ENCODE measurements at regions not wholly inside any gene's neighbourhood (a gene's known extent, or its start where the extent isn't known, plus 50 kb on each side); places are given as distances from the start of the nearest gene placed in this dataset.

DNA sequence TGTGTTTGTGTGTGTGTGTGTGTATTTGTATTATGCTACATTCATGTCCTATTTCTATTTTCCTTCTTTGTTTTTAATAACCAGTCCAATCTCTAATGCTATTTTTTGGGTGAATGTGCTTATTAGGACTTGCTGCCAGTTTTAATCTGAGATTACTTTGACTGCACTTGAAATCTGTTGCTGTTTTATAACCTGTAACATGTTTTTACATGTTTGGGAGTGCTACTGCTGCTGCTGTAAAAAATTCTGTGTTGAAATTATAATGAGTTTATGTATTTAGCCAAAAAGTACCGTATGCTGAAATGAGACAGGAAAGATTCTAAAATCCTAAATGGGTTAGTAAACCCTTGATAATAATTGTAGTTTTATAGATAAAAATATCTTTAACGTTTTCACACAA, 104.7 kb upstream of the SSBP2 start:
- Histone ChIP-seq H3K4me3 (replicated peaks in 1 of 3; ENCODE audit: insufficient read depth in 1 of 3, low read depth in 2 of 3, low read length in 3 of 3) (no peak overlapping the region), H3K9me3 (ENCODE audit: low read length) (no peaks in the 10 kb centered on the region), H3K36me3 (replicated peaks in 1 of 2; ENCODE audit: control insufficient read depth in 1 of 2, insufficient read depth in 2 of 2, low read length in 2 of 2) (no peaks in the 10 kb centered on the region), H3K27me3 (ENCODE audit: control insufficient read depth in 1 of 2, insufficient read depth in 2 of 2, low read length in 2 of 2) (peaks cover 1 to 17% of the 10 kb centered on the region in 2 experiments; a peak in 3 of 5 replicates), H2AFZ (ENCODE audit: low read length) (no peak overlapping the region), H3K4me2 (ENCODE audit: low read depth, low read length) (no peak overlapping the region), H3K79me2 (ENCODE audit: insufficient read depth, low read length) (no peaks in the 10 kb centered on the region), H4K20me1 (ENCODE audit: insufficient read depth, low read length) (no peaks in the 10 kb centered on the region), H3K27ac (ENCODE audit: extremely low read length, insufficient read depth, low read length) (no peak overlapping the region), H3K4me1 (ENCODE audit: insufficient read depth, low read length) (0 out of 2 replicates have a peak, but pooled peaks cover 8% of the 10 kb centered on the region), H3K9ac (ENCODE audit: insufficient read depth, low read depth, low read length) (no peak overlapping the region)
- in situ Hi-C loops (cut with HindIII; ENCODE audit: extremely low pct_ligation_motif_present, low pct_unique_long_range_greater_than_20kb) (no loop called here), intact Hi-C loops (cut with micrococcal nuclease; ENCODE audit: unreplicated experiment) (no loop called here)
- ChIA-PET CTCF (ENCODE audit: low intra/inter-chr PET ratio, low total read pairs) (no interaction called here), POLR2A (no interaction called here)
- no peak for FAIRE-seq
- no peak for TF ChIP-seq NR2F1 (CRISPR knock-in tag; IDR thresholded peaks at IDR 0.05)
- TF ChIP-seq WIZ (CRISPR knock-in tag; IDR thresholded peaks at IDR 0.05): no peak
- TF ChIP-seq, protein P1, sequence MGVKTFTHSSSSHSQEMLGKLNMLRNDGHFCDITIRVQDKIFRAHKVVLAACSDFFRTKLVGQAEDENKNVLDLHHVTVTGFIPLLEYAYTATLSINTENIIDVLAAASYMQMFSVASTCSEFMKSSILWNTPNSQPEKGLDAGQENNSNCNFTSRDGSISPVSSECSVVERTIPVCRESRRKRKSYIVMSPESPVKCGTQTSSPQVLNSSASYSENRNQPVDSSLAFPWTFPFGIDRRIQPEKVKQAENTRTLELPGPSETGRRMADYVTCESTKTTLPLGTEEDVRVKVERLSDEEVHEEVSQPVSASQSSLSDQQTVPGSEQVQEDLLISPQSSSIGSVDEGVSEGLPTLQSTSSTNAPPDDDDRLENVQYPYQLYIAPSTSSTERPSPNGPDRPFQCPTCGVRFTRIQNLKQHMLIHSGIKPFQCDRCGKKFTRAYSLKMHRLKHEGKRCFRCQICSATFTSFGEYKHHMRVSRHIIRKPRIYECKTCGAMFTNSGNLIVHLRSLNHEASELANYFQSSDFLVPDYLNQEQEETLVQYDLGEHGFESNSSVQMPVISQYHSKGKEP (CRISPR knock-in tag; IDR thresholded peaks at IDR 0.05): no peak
- TF ChIP-seq, protein P2, sequence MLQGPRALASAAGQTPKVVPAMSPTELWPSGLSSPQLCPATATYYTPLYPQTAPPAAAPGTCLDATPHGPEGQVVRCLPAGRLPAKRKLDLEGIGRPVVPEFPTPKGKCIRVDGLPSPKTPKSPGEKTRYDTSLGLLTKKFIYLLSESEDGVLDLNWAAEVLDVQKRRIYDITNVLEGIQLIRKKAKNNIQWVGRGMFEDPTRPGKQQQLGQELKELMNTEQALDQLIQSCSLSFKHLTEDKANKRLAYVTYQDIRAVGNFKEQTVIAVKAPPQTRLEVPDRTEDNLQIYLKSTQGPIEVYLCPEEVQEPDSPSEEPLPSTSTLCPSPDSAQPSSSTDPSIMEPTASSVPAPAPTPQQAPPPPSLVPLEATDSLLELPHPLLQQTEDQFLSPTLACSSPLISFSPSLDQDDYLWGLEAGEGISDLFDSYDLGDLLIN (CRISPR knock-in tag; IDR thresholded peaks at IDR 0.05; ENCODE audit: borderline replicate concordance): no peak
- TF ChIP-seq STAG1 (CRISPR knock-in tag; IDR thresholded peaks at IDR 0.05): no peak
- TF ChIP-seq ZNF207 (IDR thresholded peaks at IDR 0.05; ENCODE audit: borderline replicate concordance): no peak
- TF ChIP-seq ARID2 (CRISPR knock-in tag; IDR thresholded peaks at IDR 0.05; ENCODE audit: borderline replicate concordance): no peak
- TF ChIP-seq, protein P3, sequence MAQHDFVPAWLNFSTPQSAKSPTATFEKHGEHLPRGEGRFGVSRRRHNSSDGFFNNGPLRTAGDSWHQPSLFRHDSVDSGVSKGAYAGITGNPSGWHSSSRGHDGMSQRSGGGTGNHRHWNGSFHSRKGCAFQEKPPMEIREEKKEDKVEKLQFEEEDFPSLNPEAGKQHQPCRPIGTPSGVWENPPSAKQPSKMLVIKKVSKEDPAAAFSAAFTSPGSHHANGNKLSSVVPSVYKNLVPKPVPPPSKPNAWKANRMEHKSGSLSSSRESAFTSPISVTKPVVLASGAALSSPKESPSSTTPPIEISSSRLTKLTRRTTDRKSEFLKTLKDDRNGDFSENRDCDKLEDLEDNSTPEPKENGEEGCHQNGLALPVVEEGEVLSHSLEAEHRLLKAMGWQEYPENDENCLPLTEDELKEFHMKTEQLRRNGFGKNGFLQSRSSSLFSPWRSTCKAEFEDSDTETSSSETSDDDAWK (CRISPR knock-in tag; IDR thresholded peaks at IDR 0.05): no peak
- TF ChIP-seq ZNF746 (CRISPR knock-in tag; IDR thresholded peaks at IDR 0.05): no peak
- TF ChIP-seq, protein P4, sequence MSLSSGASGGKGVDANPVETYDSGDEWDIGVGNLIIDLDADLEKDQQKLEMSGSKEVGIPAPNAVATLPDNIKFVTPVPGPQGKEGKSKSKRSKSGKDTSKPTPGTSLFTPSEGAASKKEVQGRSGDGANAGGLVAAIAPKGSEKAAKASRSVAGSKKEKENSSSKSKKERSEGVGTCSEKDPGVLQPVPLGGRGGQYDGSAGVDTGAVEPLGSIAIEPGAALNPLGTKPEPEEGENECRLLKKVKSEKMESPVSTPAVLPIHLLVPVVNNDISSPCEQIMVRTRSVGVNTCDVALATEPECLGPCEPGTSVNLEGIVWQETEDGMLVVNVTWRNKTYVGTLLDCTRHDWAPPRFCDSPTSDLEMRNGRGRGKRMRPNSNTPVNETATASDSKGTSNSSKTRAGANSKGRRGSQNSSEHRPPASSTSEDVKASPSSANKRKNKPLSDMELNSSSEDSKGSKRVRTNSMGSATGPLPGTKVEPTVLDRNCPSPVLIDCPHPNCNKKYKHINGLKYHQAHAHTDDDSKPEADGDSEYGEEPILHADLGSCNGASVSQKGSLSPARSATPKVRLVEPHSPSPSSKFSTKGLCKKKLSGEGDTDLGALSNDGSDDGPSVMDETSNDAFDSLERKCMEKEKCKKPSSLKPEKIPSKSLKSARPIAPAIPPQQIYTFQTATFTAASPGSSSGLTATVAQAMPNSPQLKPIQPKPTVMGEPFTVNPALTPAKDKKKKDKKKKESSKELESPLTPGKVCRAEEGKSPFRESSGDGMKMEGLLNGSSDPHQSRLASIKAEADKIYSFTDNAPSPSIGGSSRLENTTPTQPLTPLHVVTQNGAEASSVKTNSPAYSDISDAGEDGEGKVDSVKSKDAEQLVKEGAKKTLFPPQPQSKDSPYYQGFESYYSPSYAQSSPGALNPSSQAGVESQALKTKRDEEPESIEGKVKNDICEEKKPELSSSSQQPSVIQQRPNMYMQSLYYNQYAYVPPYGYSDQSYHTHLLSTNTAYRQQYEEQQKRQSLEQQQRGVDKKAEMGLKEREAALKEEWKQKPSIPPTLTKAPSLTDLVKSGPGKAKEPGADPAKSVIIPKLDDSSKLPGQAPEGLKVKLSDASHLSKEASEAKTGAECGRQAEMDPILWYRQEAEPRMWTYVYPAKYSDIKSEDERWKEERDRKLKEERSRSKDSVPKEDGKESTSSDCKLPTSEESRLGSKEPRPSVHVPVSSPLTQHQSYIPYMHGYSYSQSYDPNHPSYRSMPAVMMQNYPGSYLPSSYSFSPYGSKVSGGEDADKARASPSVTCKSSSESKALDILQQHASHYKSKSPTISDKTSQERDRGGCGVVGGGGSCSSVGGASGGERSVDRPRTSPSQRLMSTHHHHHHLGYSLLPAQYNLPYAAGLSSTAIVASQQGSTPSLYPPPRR (CRISPR knock-in tag; IDR thresholded peaks at IDR 0.05; ENCODE audit: borderline replicate concordance): no peak
- no peak for TF ChIP-seq RBM22 (optimal IDR thresholded peaks at IDR 0.05; ENCODE audit: low read length)
- DNase-seq (ENCODE audit: low spot score): no peak
- no peak for ATAC-seq
- BruUV-seq (replicated peaks): no TSS peak
- 2% methylated on average over 2 of the region's 2 CpGs for WGBS (ENCODE audit: low lambda C conversion rate)

Data from HepG2 (cell line).